ENCODE measurements at regions not wholly inside any gene's neighbourhood (a gene's known extent, or its start where the extent isn't known, plus 50 kb on each side); places are given as distances from the start of the nearest gene placed in this dataset.

GRCh38 chr1:29960876-29961275, 724.6 kb downstream of the PTPRU start:
- no peak for TF ChIP-seq POLR2A (IDR thresholded peaks at IDR 0.05; ENCODE audit: low read depth, low read length)
- TF ChIP-seq POLR2AphosphoS5 (IDR thresholded peaks at IDR 0.05; ENCODE audit: low read depth, low read length), result no peak
- TF ChIP-seq POU2F2 (IDR thresholded peaks at IDR 0.05; ENCODE audit: low read depth, low read length), result no peak
